WERI-Rb-1 (cell line): ENCODE measurements at regions not wholly inside any gene's neighbourhood (a gene's known extent, or its start where the extent isn't known, plus 50 kb on each side); places are given as distances from the start of the nearest gene placed in this dataset.

Source experiments
- DNase-seq: peaks from one replicate; pipeline ENCODE4 v3.0.0-alpha.2; 2020
- H3K27ac ChIP-seq: fragments of 250-450 bp; sonication (Bioruptor Pico); 2 replicates; pipeline ENCODE4 v1.5.1; 2020; ENCODE audit warnings: mild to moderate bottlenecking, moderate library complexity
- H3K27me3 ChIP-seq: fragments of 250-450 bp; sonication (Bioruptor Pico); 2 replicates; pipeline ENCODE4 v1.5.1; 2021; ENCODE audit warnings: mild to moderate bottlenecking, low read depth, moderate library complexity; ENCODE audit not compliant: insufficient read depth, severe bottlenecking
- H3K36me3 ChIP-seq: fragments of 250-450 bp; sonication (Bioruptor Pico); 2 replicates; pipeline ENCODE4 v1.5.1; 2020; ENCODE audit warnings: mild to moderate bottlenecking, moderate library complexity
- H3K4me3 ChIP-seq: 2 replicates; pipeline ENCODE4 v1.5.1; 2011; ENCODE audit warnings: low read depth, mild to moderate bottlenecking, control low read depth, low read length
- H3K9me3 ChIP-seq: fragments of 250-450 bp; sonication (Bioruptor Pico); 2 replicates; pipeline ENCODE4 v1.5.1; 2021; ENCODE audit warnings: mild to moderate bottlenecking, moderate library complexity; ENCODE audit not compliant: severe bottlenecking
- CTCF ChIP-seq: IDR thresholded peaks from 2 replicates; pipeline ENCODE4 v1.5.1; 2011; ENCODE audit warnings: low read depth, mild to moderate bottlenecking, control low read depth, inconsistent platforms, low read length

GRCh38 chr1:242723044-242723716 is 198.7 kb upstream of the PLD5 start:
- Histone ChIP-seq H3K27ac (no peak overlapping the region), H3K36me3 (no peaks in the 10 kb centered on the region), H3K9me3 (no peaks in the 10 kb centered on the region), H3K4me3 (no peak overlapping the region), H3K27me3 (peaks cover 18% of the 10 kb centered on the region)
- no peak for TF ChIP-seq CTCF
- no peak for DNase-seq

DNA sequence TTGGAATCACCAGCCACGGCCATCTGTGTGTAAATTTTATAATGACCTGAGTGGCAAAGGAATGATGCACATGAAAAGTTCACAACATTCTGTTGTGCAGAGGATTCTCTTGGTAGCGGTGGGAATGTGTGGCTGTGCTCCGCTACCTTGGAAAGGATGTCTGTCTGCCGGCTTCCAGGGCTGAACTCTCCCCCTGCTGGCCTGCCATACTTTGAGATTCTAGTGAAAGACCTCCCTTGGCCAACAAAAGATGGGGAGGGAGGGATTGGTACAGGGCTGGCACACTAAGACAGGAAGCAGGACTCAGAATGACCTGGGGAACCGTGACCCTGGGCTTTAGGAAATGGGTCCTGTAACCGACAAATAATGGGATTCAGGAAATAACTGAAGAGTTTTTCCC is 194.5 kb upstream of the PLD5 start:
- DNase-seq: no peak
- Histone ChIP-seq H3K9me3 (no peaks in the 10 kb centered on the region), H3K36me3 (no peaks in the 10 kb centered on the region), H3K27me3 (peaks cover 9% of the 10 kb centered on the region), H3K4me3 (no peak overlapping the region), H3K27ac (no peak overlapping the region)
- TF ChIP-seq CTCF: no peak

- no peaks in the 10 kb centered on the region for H3K36me3 ChIP-seq
- H3K27me3 ChIP-seq: peaks cover 3% of the 10 kb centered on the region
- DNase-seq: no peak
- no peak for TF ChIP-seq CTCF
- H3K9me3 ChIP-seq: no peaks in the 10 kb centered on the region
- H3K4me3 ChIP-seq: no peak overlapping the region
- no peak overlapping the region for H3K27ac ChIP-seq
Observed at GRCh38 chr1:242712248-242712647, 187.8 kb upstream of the PLD5 start.

DNA sequence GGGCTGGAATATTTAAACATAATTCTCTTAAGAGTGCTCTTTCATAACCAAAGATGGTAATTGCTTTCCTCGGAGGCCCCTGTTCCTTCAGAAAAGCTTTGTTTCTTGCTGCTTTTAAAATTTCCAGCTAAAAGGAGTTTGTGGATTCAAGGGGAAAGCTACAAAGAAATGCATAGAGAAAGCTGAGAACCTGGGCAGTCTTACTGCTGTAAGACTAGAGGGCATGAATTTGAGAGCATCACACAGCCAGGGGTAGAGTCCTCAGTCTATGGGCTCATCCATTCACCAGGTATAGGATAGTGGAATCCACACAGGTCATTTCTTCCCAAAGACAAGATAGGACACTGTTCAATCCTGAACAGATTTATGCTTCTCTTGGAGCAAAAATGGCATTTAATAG is 186.3 kb upstream of the PLD5 start:
- DNase-seq: no peak
- TF ChIP-seq CTCF: no peak
- H3K27me3 ChIP-seq: no peaks in the 10 kb centered on the region

DNA sequence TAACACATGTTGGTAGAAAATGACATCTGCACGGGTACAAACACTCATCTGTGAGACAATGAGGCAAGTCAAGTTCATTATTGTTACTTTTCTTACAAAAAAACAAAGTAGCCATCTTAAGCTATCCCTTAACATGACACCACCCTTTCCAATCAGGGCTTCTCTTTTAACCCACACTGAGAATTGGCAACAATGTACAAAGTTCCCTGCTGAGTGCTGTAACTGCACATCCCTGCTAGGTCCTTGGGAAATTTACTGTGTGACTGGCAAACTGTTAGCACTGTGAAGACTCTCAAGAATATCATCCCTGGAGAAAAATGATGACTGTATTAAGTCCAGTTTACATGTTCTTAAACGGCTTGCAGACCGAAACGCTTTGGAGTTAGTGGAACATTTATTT is 185.8 kb upstream of the PLD5 start:
- no peaks in the 10 kb centered on the region for H3K27me3 ChIP-seq

More for the DNA sequence above, 186.3 kb upstream of the PLD5 start:
- Histone ChIP-seq H3K4me3 (no peak overlapping the region), H3K27ac (no peak overlapping the region), H3K36me3 (no peaks in the 10 kb centered on the region), H3K9me3 (no peaks in the 10 kb centered on the region)

More for the DNA sequence above, 185.8 kb upstream of the PLD5 start:
- Histone ChIP-seq H3K9me3 (no peaks in the 10 kb centered on the region), H3K4me3 (no peak overlapping the region), H3K36me3 (no peaks in the 10 kb centered on the region), H3K27ac (no peak overlapping the region)
- DNase-seq: no peak
- no peak for TF ChIP-seq CTCF
